ENCODE measurements at regions not wholly inside any gene's neighbourhood (a gene's known extent, or its start where the extent isn't known, plus 50 kb on each side); places are given as distances from the start of the nearest gene placed in this dataset.

DNA sequence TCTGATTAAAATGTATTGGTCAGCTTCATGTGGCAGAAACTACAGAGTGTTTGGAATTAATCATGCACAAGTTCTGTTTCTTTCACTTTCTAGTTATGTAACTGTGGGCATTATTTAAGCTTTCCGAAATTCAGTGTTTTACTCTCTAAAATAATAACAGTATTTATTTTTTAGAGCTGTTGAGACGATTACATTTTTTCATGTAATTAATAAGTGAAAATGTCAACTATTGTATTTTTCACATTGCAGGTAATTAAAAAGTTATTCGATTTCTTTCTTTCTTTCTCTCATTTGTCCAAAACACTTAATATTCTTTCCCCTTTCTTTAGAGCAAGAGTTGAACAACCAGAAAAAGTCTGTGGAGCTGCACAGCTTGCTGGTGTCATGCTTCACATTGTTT, 559.4 kb upstream of the PCDH20 start:
- no peak for TF ChIP-seq POLR2A (IDR thresholded peaks at IDR 0.05; ENCODE audit: low read length)
- no peak for TF ChIP-seq GATA1 (IDR thresholded peaks at IDR 0.05; ENCODE audit: low read depth, low read length)
- no peak for DNase-seq

DNA sequence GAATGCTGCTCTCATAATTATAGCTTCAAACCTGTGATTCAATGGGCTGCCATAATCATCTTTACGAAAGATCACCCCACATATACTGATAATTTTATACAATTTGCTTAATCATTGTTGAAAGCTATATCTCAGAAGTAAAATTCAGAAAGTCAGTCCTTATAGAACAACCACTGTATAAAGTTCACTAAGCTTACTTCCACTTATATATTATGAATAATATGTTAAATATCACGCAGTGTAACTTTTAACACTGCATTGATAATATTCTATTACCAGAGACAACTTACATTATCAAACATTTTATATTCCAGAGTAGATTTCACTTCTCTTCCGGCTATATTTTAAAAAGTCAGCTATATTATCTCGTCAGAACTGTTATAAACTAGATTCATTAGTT, 550.1 kb upstream of the PCDH20 start:
- no peak for TF ChIP-seq GATA1 (IDR thresholded peaks at IDR 0.05; ENCODE audit: low read depth, low read length)
- no peak for TF ChIP-seq POLR2A (IDR thresholded peaks at IDR 0.05; ENCODE audit: low read length)

DNA sequence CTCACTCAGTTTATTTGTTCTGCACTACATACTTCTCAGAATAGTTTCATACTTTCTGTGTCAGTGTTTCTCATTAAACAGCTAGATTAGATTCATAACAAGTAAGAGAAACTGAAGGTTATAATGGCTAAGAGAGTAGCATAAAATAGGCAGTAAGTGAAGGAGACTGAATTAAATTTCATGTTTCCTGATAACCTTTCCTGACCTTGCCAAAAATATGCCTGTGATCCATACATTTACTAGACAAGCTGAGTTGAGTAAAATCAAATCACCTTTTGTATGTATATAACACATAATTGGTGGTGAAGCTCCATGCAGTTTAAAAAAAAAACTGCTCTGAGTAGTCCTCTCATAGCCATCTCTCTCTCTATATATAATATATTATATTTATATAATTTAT, 545.3 kb upstream of the PCDH20 start:
- TF ChIP-seq POLR2A (IDR thresholded peaks at IDR 0.05; ENCODE audit: low read length) (no peak), GATA1 (IDR thresholded peaks at IDR 0.05; ENCODE audit: low read depth, low read length) (no peak)
- no peak for DNase-seq

More for the DNA sequence above, 550.1 kb upstream of the PCDH20 start:
- no peak for DNase-seq

DNA sequence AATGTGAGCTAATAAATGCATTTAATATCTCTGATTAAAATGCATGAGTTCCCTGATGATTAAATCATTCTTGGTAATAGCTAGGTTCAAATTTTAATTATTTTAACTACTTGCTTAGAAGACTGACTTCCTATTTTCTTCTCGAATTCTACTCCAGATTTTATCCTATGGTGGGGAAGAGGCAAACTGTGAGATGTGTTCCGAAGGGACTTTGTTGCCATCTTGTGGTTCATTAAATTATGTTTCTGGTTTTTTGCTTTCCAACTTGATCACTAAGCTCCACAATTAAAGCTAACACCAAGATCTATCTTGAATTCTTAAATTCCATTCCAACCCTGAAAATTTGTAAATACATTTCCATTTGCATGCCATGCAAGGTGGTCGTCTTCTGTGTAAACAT, 538.4 kb upstream of the PCDH20 start:
- no peak for TF ChIP-seq POLR2A (IDR thresholded peaks at IDR 0.05; ENCODE audit: low read length)
- TF ChIP-seq GATA1 (IDR thresholded peaks at IDR 0.05; ENCODE audit: low read depth, low read length) = no peak
- peak; percentile 5 to 11 for DNase-seq

DNA sequence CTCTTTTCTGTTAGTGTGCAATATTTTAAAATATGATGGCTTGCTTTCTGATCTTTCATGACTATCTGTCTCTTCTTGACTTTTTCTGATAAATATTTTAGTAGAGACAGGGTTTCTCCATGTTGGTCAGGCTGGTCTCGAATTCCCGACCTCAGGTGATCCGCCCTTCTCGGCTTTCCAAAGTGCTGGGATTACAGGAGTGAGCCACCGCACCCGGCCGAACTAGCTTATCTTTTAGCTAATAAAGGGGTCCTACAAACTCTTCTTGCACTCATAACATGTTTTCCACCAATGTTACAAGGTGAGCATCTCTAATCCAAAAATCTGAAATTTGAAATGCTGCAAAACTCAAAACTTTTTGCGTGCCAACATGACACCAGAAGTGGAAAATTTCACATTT, 535.2 kb upstream of the PCDH20 start:
- TF ChIP-seq POLR2A (IDR thresholded peaks at IDR 0.05; ENCODE audit: low read length) (no peak), GATA1 (IDR thresholded peaks at IDR 0.05; ENCODE audit: low read depth, low read length) (no peak)
- no peak for DNase-seq

DNA sequence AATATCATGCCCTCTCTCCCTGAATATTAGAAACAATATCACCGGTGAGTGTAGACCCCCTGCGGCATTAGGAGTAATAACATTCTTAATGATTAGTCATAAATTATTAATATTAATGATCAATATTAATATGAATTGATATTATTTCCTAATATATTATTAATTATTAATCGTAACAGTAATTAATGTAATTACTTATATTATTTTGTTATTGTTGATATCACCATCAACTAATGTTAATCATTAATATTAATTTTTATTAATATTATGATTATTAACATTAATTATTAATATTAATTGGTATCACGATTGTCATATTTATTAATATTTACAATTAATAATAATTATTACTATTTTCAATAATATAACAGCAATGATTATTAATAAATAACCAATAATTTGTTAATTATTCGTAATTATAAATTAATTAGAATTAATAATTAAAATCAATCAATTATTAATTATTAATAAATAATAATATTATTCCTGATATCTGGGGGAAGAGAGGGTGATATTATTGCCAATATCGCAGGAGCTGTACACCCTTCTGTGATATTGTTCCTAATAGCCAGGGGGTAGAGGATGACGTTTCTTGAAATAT, 528.8 kb upstream of the PCDH20 start:
- TF ChIP-seq GATA1 (IDR thresholded peaks at IDR 0.05; ENCODE audit: low read depth, low read length) (no peak), POLR2A (IDR thresholded peaks at IDR 0.05; ENCODE audit: low read length) (no peak)
- no peak for DNase-seq

DNA sequence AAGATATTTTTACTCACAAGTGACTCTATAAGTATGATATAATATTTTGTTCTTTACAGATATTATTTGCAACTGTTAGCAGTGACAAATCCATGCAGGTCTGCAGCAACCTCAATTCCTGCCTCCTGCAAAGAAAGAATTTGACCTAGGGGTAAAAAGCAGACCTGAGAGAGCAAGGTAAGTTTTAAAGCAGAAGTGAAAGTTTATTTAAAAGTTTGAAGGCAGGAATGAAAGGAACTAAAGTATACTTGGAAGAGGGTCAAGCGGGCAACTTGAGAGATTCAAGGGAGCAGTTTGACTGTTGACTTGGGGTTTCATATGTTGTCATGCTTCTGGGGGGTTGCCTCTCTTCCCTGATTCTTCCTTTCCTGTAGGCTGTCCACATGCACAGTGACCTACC, 520.1 kb upstream of the PCDH20 start:
- no peak for TF ChIP-seq GATA1 (IDR thresholded peaks at IDR 0.05; ENCODE audit: low read depth, low read length)
- TF ChIP-seq POLR2A (IDR thresholded peaks at IDR 0.05; ENCODE audit: low read length) = no peak
- no peak for DNase-seq

DNA sequence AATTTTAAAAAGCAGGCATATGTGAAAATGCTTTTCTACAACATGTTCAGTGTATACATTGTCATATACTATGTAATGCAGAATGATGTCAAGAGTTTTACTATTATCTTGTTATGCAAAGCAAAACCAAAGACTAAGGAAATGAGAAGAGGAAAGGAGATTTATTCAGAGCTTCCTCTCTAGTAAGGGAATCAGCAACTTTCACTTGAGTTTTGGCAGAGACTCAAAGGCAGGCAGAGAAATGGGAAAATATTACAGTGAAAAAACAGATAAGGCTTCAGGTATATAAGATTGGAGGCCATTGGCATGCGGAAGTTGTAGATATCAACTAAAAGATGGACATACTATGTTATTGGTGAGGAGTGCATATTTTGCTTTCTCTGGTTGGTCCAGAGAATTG, 512.0 kb upstream of the PCDH20 start:
- no peak for TF ChIP-seq GATA1 (IDR thresholded peaks at IDR 0.05; ENCODE audit: low read depth, low read length)
- TF ChIP-seq POLR2A (IDR thresholded peaks at IDR 0.05; ENCODE audit: low read length) = no peak
- DNase-seq = no peak

DNA sequence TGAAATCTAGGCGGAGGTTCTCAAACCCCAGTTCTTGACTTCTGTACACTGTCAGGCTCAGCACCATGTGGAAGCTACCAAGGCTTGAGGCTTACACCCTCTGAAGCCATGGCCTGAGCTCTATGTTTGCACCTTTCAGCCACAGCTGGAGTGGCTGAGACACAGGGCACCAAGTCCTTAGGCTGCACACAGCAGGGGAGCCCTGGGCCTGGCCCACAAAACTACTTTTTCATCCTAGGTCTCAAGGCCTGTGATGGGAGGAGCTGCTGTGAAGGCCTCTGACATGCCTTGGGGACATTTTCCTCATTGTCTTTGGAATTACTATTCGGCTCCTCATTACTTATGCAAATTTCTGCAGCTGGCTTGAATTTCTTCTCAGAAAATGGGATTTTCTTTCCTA, 503.2 kb upstream of the PCDH20 start:
- no peak for TF ChIP-seq GATA1 (IDR thresholded peaks at IDR 0.05; ENCODE audit: low read depth, low read length)
- no peak for TF ChIP-seq POLR2A (IDR thresholded peaks at IDR 0.05; ENCODE audit: low read length)
- DNase-seq = no peak

DNA sequence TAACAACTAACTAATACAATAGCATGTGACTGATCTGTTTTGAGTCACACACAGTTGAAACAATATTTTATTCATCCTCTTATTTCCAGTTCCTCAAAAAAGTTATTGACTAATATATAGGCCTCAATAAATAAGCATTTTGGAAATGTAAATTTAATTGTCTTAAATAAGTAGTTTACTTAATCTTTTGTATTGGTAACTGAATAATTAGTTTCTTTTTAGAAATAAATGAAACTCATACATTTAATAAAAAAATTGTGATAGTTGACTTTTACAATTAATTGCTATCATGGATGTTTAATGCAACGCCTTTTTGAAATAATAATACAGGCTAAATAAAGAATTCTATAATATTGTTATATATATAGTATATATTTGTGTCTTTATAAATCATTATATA, 500.8 kb upstream of the PCDH20 start:
- TF ChIP-seq POLR2A (IDR thresholded peaks at IDR 0.05; ENCODE audit: low read length) (no peak), GATA1 (IDR thresholded peaks at IDR 0.05; ENCODE audit: low read depth, low read length) (no peak)

DNA sequence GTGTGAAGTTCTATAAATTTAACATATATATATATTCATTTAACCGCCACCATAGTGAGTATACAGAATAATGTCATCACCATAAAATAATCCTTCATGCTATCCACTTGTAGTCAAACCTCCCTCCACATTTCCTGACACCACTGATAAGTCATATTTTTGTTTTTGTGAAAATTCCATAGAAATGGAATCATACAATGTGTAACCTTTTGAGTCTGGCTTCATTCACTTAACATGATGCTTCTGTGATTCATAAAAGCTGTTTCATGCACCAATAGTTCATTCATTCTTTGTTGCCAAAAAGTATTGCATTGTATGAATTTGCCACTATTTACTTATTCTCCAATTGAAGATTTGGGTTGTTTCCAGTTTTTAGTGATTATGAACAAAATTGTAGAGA, 497.5 kb upstream of the PCDH20 start:
- DNase-seq = no peak
- TF ChIP-seq GATA1 (IDR thresholded peaks at IDR 0.05; ENCODE audit: low read depth, low read length) (no peak), POLR2A (IDR thresholded peaks at IDR 0.05; ENCODE audit: low read length) (no peak)

More for the DNA sequence above, 500.8 kb upstream of the PCDH20 start:
- no peak for DNase-seq

DNA sequence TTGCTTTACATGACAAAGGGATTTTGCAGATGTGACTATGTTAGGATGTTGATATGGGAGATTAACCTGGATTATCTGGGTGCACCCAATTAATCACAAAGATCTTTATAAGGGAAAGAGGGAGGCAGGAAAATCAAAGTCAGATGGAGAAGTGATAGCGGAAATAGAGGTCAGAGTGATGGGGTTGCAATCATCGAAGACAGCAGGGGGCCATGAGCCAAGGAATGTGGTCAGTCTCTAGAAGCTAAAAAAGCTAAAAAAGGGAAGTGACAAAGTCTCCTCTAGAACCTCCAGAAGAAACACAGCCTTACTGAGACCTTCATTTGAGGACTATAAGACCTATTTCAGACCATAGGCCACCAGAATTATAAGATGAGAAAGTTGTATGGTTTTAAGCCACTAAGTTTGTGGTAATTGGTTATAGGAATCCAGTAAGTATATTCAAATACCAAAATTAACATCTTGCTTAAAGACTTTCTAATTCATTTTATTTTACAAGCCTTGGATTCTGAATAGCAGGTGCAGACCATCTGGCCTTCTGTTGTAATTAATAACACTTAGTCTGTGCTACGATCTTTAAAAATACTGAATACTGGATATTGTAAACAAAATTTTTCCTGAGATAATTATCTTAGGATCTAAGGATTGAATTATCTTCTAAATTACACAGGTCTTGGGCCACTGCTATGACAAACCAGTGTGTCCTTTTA, 493.4 kb upstream of the PCDH20 start:
- DNase-seq = no peak
- TF ChIP-seq POLR2A (IDR thresholded peaks at IDR 0.05; ENCODE audit: low read length) = no peak
- no peak for TF ChIP-seq GATA1 (IDR thresholded peaks at IDR 0.05; ENCODE audit: low read depth, low read length)

DNA sequence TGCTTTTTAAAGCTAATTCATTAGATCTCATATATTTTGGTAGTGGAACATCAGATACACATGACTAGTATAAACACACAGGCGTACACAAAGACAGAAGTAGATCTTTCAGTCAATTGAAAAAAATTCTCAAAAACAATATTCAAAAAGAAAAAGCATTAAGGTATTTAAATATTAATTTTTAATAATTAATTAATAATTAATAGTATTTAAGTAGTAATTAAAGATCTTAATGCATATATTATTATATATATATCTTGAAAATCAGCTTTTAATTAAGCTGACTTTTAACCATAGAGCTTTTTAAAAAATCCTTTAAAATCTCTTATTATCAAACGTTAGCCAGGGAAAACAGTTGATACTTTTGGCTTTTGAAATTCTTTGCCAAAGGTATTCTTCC, 489.4 kb upstream of the PCDH20 start:
- TF ChIP-seq POLR2A (IDR thresholded peaks at IDR 0.05; ENCODE audit: low read length) = no peak
- TF ChIP-seq GATA1 (IDR thresholded peaks at IDR 0.05; ENCODE audit: low read depth, low read length) = no peak

DNA sequence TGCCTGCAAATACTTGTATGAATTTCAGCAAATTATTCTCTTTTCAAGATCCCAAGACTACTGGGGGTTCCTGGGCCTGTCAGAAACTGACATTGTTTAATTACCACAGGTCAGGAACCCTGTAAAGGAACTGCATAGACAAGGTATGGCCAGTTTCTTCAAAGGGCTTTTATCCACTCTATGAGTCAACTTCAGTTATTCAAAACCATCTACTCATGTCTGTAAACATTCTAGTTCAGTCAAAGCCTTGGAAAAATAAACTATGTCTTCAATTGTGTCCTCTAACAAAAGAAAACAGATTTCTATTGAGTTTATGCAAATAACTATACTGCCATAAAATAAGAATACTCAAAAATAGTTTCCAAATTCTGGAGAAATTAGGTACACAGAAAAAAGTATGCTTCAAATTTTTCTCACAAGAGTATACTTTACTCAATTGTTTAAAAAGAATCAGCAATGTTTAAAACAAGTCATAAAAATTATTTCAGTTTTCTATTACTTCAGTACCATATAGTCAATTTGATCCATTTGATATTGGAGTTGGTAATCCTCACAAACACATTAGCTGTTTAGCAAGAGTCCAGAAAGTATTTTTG, 486.4 kb upstream of the PCDH20 start:
- no peak for DNase-seq
- TF ChIP-seq POLR2A (IDR thresholded peaks at IDR 0.05; ENCODE audit: low read length) (no peak), GATA1 (IDR thresholded peaks at IDR 0.05; ENCODE audit: low read depth, low read length) (no peak)

More for the DNA sequence above, 489.4 kb upstream of the PCDH20 start:
- DNase-seq = no peak

DNA sequence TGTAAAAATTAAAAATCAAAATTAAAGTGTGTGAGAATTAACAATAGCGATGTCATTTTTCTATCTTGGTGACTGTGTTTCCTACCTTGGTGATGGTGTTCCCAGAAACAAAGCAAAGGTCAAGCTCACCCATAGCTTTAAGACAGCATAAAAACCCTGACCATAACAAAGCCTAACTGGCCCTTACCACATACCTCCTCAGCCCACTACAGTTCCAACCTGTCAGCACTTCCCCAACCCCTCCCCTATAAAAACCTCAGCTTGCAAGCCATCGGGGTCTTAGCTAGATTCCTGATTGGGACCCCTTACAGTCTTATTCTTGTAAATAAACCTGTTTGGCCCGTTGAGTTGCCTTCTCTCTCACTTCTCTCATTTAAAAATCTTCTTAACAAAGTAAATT, 484.4 kb upstream of the PCDH20 start:
- no peak for DNase-seq
- TF ChIP-seq GATA1 (IDR thresholded peaks at IDR 0.05; ENCODE audit: low read depth, low read length) (no peak), POLR2A (IDR thresholded peaks at IDR 0.05; ENCODE audit: low read length) (no peak)
